Mesothelial cell of epicardium (in vitro differentiated cells): ENCODE measurements at regions not wholly inside any gene's neighbourhood (a gene's known extent, or its start where the extent isn't known, plus 50 kb on each side); places are given as distances from the start of the nearest gene placed in this dataset.

Source experiments
- DNase-seq, 2 experiments: peaks; one replicate each; pipeline ENCODE4 v3.0.0; 2021; ENCODE audit warnings: low spot score in 2 of 2; ENCODE audit not compliant: unreplicated experiment in 2 of 2
- H3K27ac Mint-ChIP-seq: 2 replicates; pipeline ENCODE4 v1.8.0; 2021; ENCODE audit warnings: mixed read lengths
- H3K27me3 Mint-ChIP-seq: 2 replicates; pipeline ENCODE4 v1.8.0; 2021; ENCODE audit warnings: low read depth, mixed read lengths
- H3K36me3 Mint-ChIP-seq: 2 replicates; pipeline ENCODE4 v1.8.0; 2021; ENCODE audit warnings: mixed read lengths
- H3K4me1 Mint-ChIP-seq: 2 replicates; pipeline ENCODE4 v1.8.0; 2021; ENCODE audit warnings: mixed read lengths
- H3K4me3 Mint-ChIP-seq: 2 replicates; pipeline ENCODE4 v1.8.0; 2021; ENCODE audit warnings: mild to moderate bottlenecking, moderate library complexity, mixed read lengths
- H3K9me3 Mint-ChIP-seq: 2 replicates; pipeline ENCODE4 v1.8.0; 2021; ENCODE audit warnings: mixed read lengths
- CTCF ChIP-seq: fragments of 200-600 bp; sonication (generic); IDR thresholded peaks from one replicate; pipeline ENCODE4 v1.5.0; 2021; ENCODE audit warnings: antibody characterized with exemption; ENCODE audit not compliant: unreplicated experiment

DNA sequence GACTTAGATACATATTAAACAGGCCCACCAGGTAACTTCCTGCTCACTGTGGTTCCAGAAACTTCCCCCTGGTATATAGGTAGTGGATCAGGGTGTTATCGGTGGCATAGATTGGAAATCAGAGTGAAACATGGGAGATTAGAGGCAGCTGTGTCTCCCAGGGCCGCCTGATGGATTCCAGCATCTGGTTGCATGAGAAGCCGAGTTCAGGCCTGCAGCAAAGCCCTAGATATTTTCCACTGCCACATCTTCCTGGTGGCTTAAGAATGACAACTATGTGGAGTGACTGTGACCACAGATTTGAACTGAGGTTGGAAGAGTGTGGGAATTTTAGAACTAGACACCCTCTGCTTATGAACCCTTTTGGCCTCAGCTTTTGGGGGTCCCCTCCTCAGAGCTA, 184.8 kb upstream of the NTF3 start:
- no peak for DNase-seq

DNA sequence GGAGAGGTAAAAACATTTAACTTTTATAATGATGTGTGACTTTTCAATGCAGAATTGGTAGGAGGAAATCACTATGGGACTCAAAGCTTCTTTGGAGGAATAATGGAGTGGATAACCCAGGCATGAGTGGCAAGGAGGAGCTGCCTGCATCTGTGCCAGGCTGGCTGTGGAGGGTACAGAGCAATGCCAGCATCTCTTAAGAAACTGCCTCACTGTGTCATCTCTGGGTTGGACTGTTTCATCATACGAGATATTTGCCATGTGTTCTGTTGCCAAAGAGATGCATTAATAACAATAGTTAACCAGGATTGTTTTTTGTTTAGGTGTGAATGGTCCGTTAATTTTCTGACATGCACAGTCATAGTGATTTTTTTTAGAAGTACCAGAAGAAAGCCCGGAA, 183.7 kb upstream of the NTF3 start:
- Mint-ChIP-seq H3K27me3 (no peaks in the 10 kb centered on the region), H3K4me1 (peaks cover 17% of the 10 kb centered on the region), H3K27ac (no peak overlapping the region), H3K4me3 (no peak overlapping the region), H3K36me3 (no peaks in the 10 kb centered on the region), H3K9me3 (no peaks in the 10 kb centered on the region)
- no peak for TF ChIP-seq CTCF
- DNase-seq: no peak

More for the DNA sequence above, 184.8 kb upstream of the NTF3 start:
- Mint-ChIP-seq H3K27me3 (no peaks in the 10 kb centered on the region), H3K36me3 (no peaks in the 10 kb centered on the region), H3K27ac (no peak overlapping the region), H3K9me3 (no peaks in the 10 kb centered on the region), H3K4me1 (peaks cover 17% of the 10 kb centered on the region), H3K4me3 (no peak overlapping the region)
- no peak for TF ChIP-seq CTCF

- peaks cover 12% of the 10 kb centered on the region for H3K4me1 Mint-ChIP-seq
- H3K36me3 Mint-ChIP-seq: no peaks in the 10 kb centered on the region
- no peak overlapping the region for H3K4me3 Mint-ChIP-seq
- no peaks in the 10 kb centered on the region for H3K9me3 Mint-ChIP-seq
- no peak for DNase-seq
- H3K27me3 Mint-ChIP-seq: no peaks in the 10 kb centered on the region
- no peak overlapping the region for H3K27ac Mint-ChIP-seq
- no peak for TF ChIP-seq CTCF
These were observed 182.8 kb upstream of the NTF3 start for GRCh38 chr12:5248999-5249526.

- Mint-ChIP-seq H3K4me1 (no peaks in the 10 kb centered on the region), H3K36me3 (no peaks in the 10 kb centered on the region), H3K27me3 (no peaks in the 10 kb centered on the region), H3K4me3 (no peak overlapping the region), H3K27ac (no peak overlapping the region), H3K9me3 (peaks cover 4% of the 10 kb centered on the region)
- DNase-seq: no peak
- no peak for TF ChIP-seq CTCF
These were observed 180.8 kb upstream of the NTF3 start for GRCh38 chr12:5251092-5251491.

- Mint-ChIP-seq H3K4me1 (no peaks in the 10 kb centered on the region), H3K36me3 (no peaks in the 10 kb centered on the region), H3K27ac (no peak overlapping the region), H3K27me3 (no peaks in the 10 kb centered on the region), H3K4me3 (no peak overlapping the region), H3K9me3 (peaks cover 4% of the 10 kb centered on the region)
- TF ChIP-seq CTCF: no peak
- no peak for DNase-seq
These were observed 180.1 kb upstream of the NTF3 start for GRCh38 chr12:5251786-5252185.

DNA sequence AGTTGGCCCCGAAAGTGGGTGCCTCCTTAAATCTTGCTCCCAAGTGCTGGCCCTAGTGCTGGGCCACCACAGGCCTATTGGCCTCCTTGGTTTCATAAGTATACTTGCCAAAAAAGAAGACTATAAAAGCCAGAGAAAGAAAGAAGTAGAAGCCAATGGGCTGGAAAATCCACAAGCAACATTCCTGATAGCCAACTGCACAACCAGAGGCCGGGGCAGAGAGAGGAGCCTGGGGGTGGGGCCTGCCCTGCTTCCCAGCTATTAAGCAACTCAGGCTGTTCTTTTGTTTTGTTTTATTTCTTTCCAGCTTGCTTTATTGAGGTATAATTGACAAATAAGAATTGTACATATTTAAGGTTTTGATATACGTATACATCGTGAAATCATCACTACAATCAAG, 177.2 kb upstream of the NTF3 start:
- no peak for DNase-seq
- Mint-ChIP-seq H3K4me3 (no peak overlapping the region), H3K4me1 (peaks cover 6% of the 10 kb centered on the region), H3K36me3 (no peaks in the 10 kb centered on the region), H3K9me3 (peaks cover 4% of the 10 kb centered on the region), H3K27ac (no peak overlapping the region), H3K27me3 (peaks cover 3% of the 10 kb centered on the region)
- no peak for TF ChIP-seq CTCF
